Endodermal cell (in vitro differentiated cells): ENCODE measurements at regions not wholly inside any gene's neighbourhood (a gene's known extent, or its start where the extent isn't known, plus 50 kb on each side); places are given as distances from the start of the nearest gene placed in this dataset.

Experiments
- DNase-seq: peaks from one replicate; pipeline ENCODE4 v3.0.0-alpha.2; 2017
- H3K27ac ChIP-seq: 2 replicates; pipeline ENCODE4 v1.5.1; 2013; ENCODE audit warnings: mild to moderate bottlenecking, low read depth, low read length, moderate library complexity
- H3K27me3 ChIP-seq: 2 replicates; pipeline ENCODE4 v1.6.1; 2013; ENCODE audit warnings: mild to moderate bottlenecking, low read length, moderate library complexity; ENCODE audit not compliant: insufficient read depth, control insufficient read depth, poor library complexity, severe bottlenecking
- H3K36me3 ChIP-seq: 2 replicates; pipeline ENCODE4 v1.7.0; 2013; ENCODE audit warnings: mild to moderate bottlenecking, low read length, moderate library complexity; ENCODE audit not compliant: control insufficient read depth, insufficient read depth
- H3K4me1 ChIP-seq: one replicate; pipeline ENCODE4 v1.7.0; 2013; ENCODE audit warnings: low read length; ENCODE audit not compliant: control insufficient read depth, insufficient read depth
- H3K4me3 ChIP-seq: 2 replicates; pipeline ENCODE4 v1.5.1; 2013; ENCODE audit warnings: mild to moderate bottlenecking, low read length, moderate library complexity
- H3K9ac ChIP-seq: 2 replicates; pipeline ENCODE4 v1.6.1; 2013; ENCODE audit warnings: mild to moderate bottlenecking, low read length, moderate library complexity; ENCODE audit not compliant: poor library complexity, severe bottlenecking; ENCODE audit errors: extremely low read depth
- H3K9me3 ChIP-seq: 2 replicates; pipeline ENCODE4 v1.6.1; 2013; ENCODE audit warnings: mild to moderate bottlenecking, low read length, moderate library complexity; ENCODE audit not compliant: control insufficient read depth
- H3K27ac Mint-ChIP-seq: 2 replicates; pipeline ENCODE4 v1.8.0; 2020; ENCODE audit warnings: mixed read lengths
- H3K27me3 Mint-ChIP-seq: 2 replicates; pipeline ENCODE4 v1.8.0; 2021; ENCODE audit warnings: mild to moderate bottlenecking, mixed read lengths; ENCODE audit not compliant: insufficient read depth
- H3K36me3 Mint-ChIP-seq: 2 replicates; pipeline ENCODE4 v1.8.0; 2020; ENCODE audit warnings: low read depth, mixed read lengths
- H3K4me1 Mint-ChIP-seq: 2 replicates; pipeline ENCODE4 v1.8.0; 2020; ENCODE audit warnings: mixed read lengths
- H3K4me3 Mint-ChIP-seq: 2 replicates; pipeline ENCODE4 v1.8.0; 2020; ENCODE audit warnings: mild to moderate bottlenecking, moderate library complexity, mixed read lengths
- H3K9me3 Mint-ChIP-seq: 2 replicates; pipeline ENCODE4 v1.8.0; 2020; ENCODE audit warnings: mild to moderate bottlenecking, mixed read lengths
- CTCF ChIP-seq: fragments of 200-600 bp; sonication (generic); conservative IDR thresholded peaks from 2 replicates; pipeline ENCODE4 v1.5.0; 2021; ENCODE audit warnings: antibody characterized with exemption, mild to moderate bottlenecking
- WGBS, 2 experiments: methylation state at CpG; one replicate each; pipeline versions ENCODE4 v1.1.5 to v1.1.7; 2013; ENCODE audit warnings: missing lambda C conversion rate in 2 of 2, mixed read lengths in 1 of 2; ENCODE audit not compliant: insufficient coverage in 1 of 2, insufficient read length in 1 of 2; 5-methylcytosine and 5-hydroxymethylcytosine counted together

GRCh38 chr4:123306769-123307168, 89.8 kb upstream of the SPRY1 start:
- Histone ChIP-seq H3K9ac (no peak overlapping the region), H3K4me3 (no peak overlapping the region), H3K27ac (no peak overlapping the region), H3K4me1 (peaks cover 8% of the 10 kb centered on the region), H3K27me3 (peaks cover 27% of the 10 kb centered on the region), H3K36me3 (no peaks in the 10 kb centered on the region), H3K9me3 (peaks cover 5% of the 10 kb centered on the region)
- 83 to 85% methylated on average over 2 of the region's 2 CpGs for WGBS, 2 experiments
- Mint-ChIP-seq H3K27ac (no peak overlapping the region), H3K9me3 (peaks cover 5% of the 10 kb centered on the region), H3K4me3 (no peak overlapping the region), H3K4me1 (peaks cover 23% of the 10 kb centered on the region), H3K36me3 (peaks cover 13% of the 10 kb centered on the region), H3K27me3 (peaks cover 37% of the 10 kb centered on the region)
- no peak for DNase-seq
- no peak for TF ChIP-seq CTCF

GRCh38 chr4:123308667-123309066, 87.9 kb upstream of the SPRY1 start:
- WGBS, 2 experiments: 88% methylated on average over 1 of the region's 1 CpG; no CpG with 5 or more reads in 1 of the 2 experiments
- DNase-seq: no peak
- Mint-ChIP-seq H3K27ac (no peak overlapping the region), H3K27me3 (peaks cover 29% of the 10 kb centered on the region), H3K36me3 (peaks cover 13% of the 10 kb centered on the region), H3K9me3 (peaks cover 5% of the 10 kb centered on the region), H3K4me3 (no peak overlapping the region), H3K4me1 (peaks cover 26% of the 10 kb centered on the region)
- H3K27ac ChIP-seq: no peak overlapping the region
- H3K27me3 ChIP-seq: peaks cover 27% of the 10 kb centered on the region
- no peak overlapping the region for H3K9ac ChIP-seq
- no peak for TF ChIP-seq CTCF
- peaks cover 6% of the 10 kb centered on the region for H3K4me1 ChIP-seq
- H3K36me3 ChIP-seq: no peaks in the 10 kb centered on the region
- H3K9me3 ChIP-seq: peaks cover 5% of the 10 kb centered on the region
- no peak overlapping the region for H3K4me3 ChIP-seq

- peaks cover 7% of the 10 kb centered on the region for H3K4me1 Mint-ChIP-seq
- Histone ChIP-seq H3K9me3 (peaks cover 5% of the 10 kb centered on the region), H3K4me3 (no peak overlapping the region), H3K27ac (no peak overlapping the region), H3K9ac (no peak overlapping the region), H3K27me3 (peaks cover 2% of the 10 kb centered on the region), H3K36me3 (no peaks in the 10 kb centered on the region), H3K4me1 (no peaks in the 10 kb centered on the region)
- no peak for TF ChIP-seq CTCF
- DNase-seq: no peak
- no peak overlapping the region for H3K27ac Mint-ChIP-seq
- 94% methylated on average over 1 of the region's 1 CpG; no CpG with 5 or more reads in 1 of the 2 experiments for WGBS, 2 experiments
- H3K9me3 Mint-ChIP-seq: peaks cover 5% of the 10 kb centered on the region
- peaks cover 29% of the 10 kb centered on the region for H3K36me3 Mint-ChIP-seq
- no peak overlapping the region for H3K4me3 Mint-ChIP-seq
- H3K27me3 Mint-ChIP-seq: peaks cover 1% of the 10 kb centered on the region
Observed at GRCh38 chr4:123312116-123312515, 84.5 kb upstream of the SPRY1 start.
